GM10248 (cell line): ENCODE measurements at regions not wholly inside any gene's neighbourhood (a gene's known extent, or its start where the extent isn't known, plus 50 kb on each side); places are given as distances from the start of the nearest gene placed in this dataset.

Source experiments
- CTCF ChIA-PET: fragments of 300-600 bp; sonication (Branson Sonifier 250); formaldehyde crosslinking; extraction: SDS; loops from one replicate; lab custom pipeline; 2021; ENCODE audit warnings: antibody characterized with exemption; lab: Yijun Ruan, JAX
- POLR2A ChIA-PET: fragments of 350-650 bp; sonication (Branson Sonifier 250); formaldehyde crosslinking; extraction: SDS; loops from one replicate; lab custom pipeline; 2020; ENCODE audit warnings: antibody characterized with exemption; lab: Yijun Ruan, JAX
- DNase-seq: peaks from one replicate; pipeline ENCODE4 v3.0.0; 2012; ENCODE audit errors: extremely low spot score
- TF ChIP-seq, protein P1 (sequence below): IDR thresholded peaks from 2 replicates; pipeline ENCODE4 v1.5.1; 2012; ENCODE audit warnings: mild to moderate bottlenecking, low read depth; ENCODE audit errors: extremely low read depth, missing control alignments, control extremely low read depth

GRCh38 chr9:26457151-26457550 is 435.5 kb downstream of the CAAP1 start:
- DNase-seq: no peak
- TF ChIP-seq, protein P1, sequence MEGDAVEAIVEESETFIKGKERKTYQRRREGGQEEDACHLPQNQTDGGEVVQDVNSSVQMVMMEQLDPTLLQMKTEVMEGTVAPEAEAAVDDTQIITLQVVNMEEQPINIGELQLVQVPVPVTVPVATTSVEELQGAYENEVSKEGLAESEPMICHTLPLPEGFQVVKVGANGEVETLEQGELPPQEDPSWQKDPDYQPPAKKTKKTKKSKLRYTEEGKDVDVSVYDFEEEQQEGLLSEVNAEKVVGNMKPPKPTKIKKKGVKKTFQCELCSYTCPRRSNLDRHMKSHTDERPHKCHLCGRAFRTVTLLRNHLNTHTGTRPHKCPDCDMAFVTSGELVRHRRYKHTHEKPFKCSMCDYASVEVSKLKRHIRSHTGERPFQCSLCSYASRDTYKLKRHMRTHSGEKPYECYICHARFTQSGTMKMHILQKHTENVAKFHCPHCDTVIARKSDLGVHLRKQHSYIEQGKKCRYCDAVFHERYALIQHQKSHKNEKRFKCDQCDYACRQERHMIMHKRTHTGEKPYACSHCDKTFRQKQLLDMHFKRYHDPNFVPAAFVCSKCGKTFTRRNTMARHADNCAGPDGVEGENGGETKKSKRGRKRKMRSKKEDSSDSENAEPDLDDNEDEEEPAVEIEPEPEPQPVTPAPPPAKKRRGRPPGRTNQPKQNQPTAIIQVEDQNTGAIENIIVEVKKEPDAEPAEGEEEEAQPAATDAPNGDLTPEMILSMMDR: no peak
- ChIA-PET POLR2A (no interaction called here), CTCF (no interaction called here)

DNA sequence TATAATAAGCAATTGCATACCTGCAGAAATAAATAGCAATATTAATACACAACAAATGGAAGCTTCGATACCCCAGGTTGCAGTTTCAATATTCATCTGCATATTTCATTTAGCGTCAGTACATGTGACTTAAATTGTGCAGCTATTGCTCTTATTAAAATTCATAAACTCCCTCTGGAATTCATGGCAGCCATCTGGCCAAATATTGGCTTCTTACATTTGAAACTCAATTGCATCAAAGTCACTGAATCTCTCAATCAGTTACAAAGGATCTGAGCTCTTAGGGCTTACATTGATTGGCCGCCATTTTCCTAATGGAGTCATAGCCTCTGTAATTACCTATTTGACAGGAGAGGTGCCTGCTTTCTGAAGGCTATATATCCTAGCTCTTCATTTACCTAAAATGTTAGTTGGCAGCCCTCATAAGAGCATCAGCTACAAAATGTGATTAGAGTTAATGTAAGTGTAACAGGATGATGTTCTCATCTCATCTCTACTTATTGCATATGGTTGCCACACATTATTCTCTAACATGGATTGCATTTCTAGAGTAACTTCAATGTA is 453.5 kb downstream of the CAAP1 start:
- CTCF ChIA-PET: interaction anchor here (1.0 to 1.9 kb wide), 2 partner anchors 10 to 16 kb away, joined by 3 to 5 read pairs; no protein-coding TSS in a partner anchor
- TF ChIP-seq, protein P1: no peak
- no peak for DNase-seq
- POLR2A ChIA-PET: no interaction called here

GRCh38 chr9:26437056-26437711 is 455.4 kb downstream of the CAAP1 start:
- ChIA-PET POLR2A (no interaction called here), CTCF (interaction anchor here (1.6 kb wide), 1 partner anchor 8 kb away, joined by 5 read pairs; no protein-coding TSS in a partner anchor)
- TF ChIP-seq, protein P1: no peak
- no peak for DNase-seq

DNA sequence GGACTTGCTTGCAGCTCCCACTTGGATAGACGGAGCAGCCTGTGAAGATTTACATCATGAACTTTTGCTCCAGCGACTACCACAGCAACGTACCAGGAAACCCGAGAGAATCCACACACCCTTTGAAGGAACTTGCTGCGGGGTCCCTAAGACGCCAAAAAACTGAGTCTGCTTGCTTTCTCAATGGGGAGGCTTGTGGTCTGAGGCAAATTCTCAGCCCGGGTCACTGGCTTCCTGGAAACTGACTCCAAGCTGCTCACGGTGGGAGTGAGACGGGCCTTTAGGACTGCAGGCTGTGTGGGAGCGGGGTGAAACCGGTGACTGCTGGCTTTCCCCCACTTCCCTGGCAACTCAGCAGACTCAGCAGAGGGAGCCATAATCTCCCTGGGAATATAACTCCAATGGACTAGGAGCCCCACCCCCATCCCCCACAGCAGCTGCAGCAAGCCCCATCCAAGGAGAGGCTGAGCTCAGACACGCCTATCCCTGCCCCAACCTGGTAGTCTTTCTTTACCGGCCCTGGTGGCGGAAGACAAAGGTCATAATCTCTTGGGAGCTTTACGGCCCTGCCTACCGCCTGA is 466.0 kb downstream of the CAAP1 start:
- no peak for DNase-seq
- ChIA-PET POLR2A (no interaction called here), CTCF (no interaction called here)
- TF ChIP-seq, protein P1: no peak

DNA sequence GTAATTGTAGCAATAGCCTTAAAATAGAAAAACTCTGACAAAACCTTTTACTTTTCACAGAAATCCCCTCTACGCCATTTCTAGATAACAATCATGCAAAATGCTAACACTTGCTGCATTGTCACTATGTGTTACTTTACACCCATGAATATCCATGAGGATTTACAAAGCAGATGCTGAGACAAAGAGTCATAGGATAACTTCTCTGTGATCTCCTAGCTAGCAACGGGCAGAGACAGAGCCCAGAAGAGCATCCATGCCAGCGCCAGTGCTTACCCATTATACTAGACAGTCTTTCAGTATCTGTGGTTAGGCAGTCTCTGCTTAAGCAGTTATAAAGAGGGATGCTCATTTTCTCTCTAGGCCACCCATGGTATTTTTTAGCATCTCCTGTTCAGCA is 474.1 kb downstream of the CAAP1 start:
- ChIA-PET CTCF (interaction anchor here (1.7 kb wide), 1 partner anchor 9 kb away, joined by 4 read pairs; no protein-coding TSS in a partner anchor), POLR2A (no interaction called here)
- TF ChIP-seq, protein P1: no peak
- DNase-seq: no peak

DNA sequence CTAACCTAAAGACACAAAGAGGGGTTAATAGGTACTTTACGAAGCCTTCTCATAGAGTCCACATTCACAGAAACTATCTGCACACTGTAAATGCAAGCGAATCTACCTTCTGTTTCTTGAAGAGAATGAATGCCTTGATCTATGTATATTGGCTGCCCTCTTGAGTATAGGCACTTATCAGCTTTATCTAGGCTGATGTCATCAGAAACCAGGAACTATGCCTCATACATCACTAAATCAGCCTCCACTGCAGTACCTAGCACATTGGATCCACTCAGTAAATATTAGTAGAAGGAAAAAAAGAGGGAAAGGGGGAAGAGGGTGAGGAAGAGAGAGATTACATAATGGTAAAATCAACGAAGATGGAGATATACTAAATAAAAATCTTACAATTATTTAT is 477.1 kb downstream of the CAAP1 start:
- ChIA-PET POLR2A (no interaction called here), CTCF (no interaction called here)
- TF ChIP-seq, protein P1: no peak

More for the DNA sequence above, 477.1 kb downstream of the CAAP1 start:
- no peak for DNase-seq
